ENCODE measurements at regions not wholly inside any gene's neighbourhood (a gene's known extent, or its start where the extent isn't known, plus 50 kb on each side); places are given as distances from the start of the nearest gene placed in this dataset.

GRCh38 chr6:119544325-119545175, 195.0 kb upstream of the MAN1A1 start:
- H3K27ac Mint-ChIP-seq, result no peak overlapping the region
- H3K27ac ChIP-seq (ENCODE audit: low read depth in 1 of 2, low read length in 2 of 2), result no peak overlapping the region
- DNase-seq, result no peak
- H3K9ac ChIP-seq (ENCODE audit: insufficient read depth, low read length, poor library complexity, severe bottlenecking), result no peak overlapping the region
- no peaks in the 10 kb centered on the region for H3K4me1 ChIP-seq (ENCODE audit: control insufficient read depth in 1 of 2, insufficient read depth in 2 of 2, low read length in 2 of 2)
- no peak overlapping the region for H3K4me3 ChIP-seq (replicated peaks in 1 of 3; ENCODE audit: low read depth in 2 of 3, low read length in 3 of 3)
- H3K79me2 ChIP-seq (ENCODE audit: insufficient read depth, low read length), result no peaks in the 10 kb centered on the region
- no peak overlapping the region for H2AFZ ChIP-seq (ENCODE audit: insufficient read depth, low read depth, low read length, poor library complexity, severe bottlenecking)
- H3K4me3 Mint-ChIP-seq, result no peak overlapping the region
- no peaks in the 10 kb centered on the region for H4K20me1 ChIP-seq (ENCODE audit: insufficient read depth, low read length)
- TF ChIP-seq CTCF (IDR thresholded peaks at IDR 0.05), result no peak
- peaks cover 0 to 9% (median 2%) of the 10 kb centered on the region in 7 donors for H3K9me3 Mint-ChIP-seq
- no peaks in the 10 kb centered on the region for H3K27me3 ChIP-seq (ENCODE audit: control insufficient read depth in 2 of 2, insufficient read depth in 2 of 2, low read length in 2 of 2)
- WGBS (ENCODE audit: insufficient coverage), result no CpG with 5 or more reads among the region's 4 CpGs
- no peaks in the 10 kb centered on the region for H3K36me3 Mint-ChIP-seq
- peaks cover 0 to 2% (median 0%) of the 10 kb centered on the region in 3 donors for H3K27me3 Mint-ChIP-seq (ENCODE audit: low read depth in 3 of 3)
- H3K9me3 ChIP-seq (replicated peaks in 1 of 2; ENCODE audit: control insufficient read depth in 1 of 2, insufficient read depth in 1 of 2, low read length in 2 of 2), result peaks cover 0 to 5% of the 10 kb centered on the region in 2 donors
- no peaks in the 10 kb centered on the region for H3K36me3 ChIP-seq (replicated peaks in 1 of 2; ENCODE audit: control insufficient read depth in 1 of 2, insufficient read depth in 2 of 2, low read length in 2 of 2)
- no peak overlapping the region for H3K4me2 ChIP-seq (replicated peaks; ENCODE audit: extremely low read depth, low read length, poor library complexity, severe bottlenecking)
- intact Hi-C loops (cut with micrococcal nuclease), result no loop called here
- H3K4me1 Mint-ChIP-seq, result no peaks in the 10 kb centered on the region

- H3K27me3 ChIP-seq (ENCODE audit: control insufficient read depth in 2 of 2, insufficient read depth in 2 of 2, low read length in 2 of 2), result no peaks in the 10 kb centered on the region
- Mint-ChIP-seq H3K4me1 (no peaks in the 10 kb centered on the region), H3K4me3 (no peak overlapping the region), H3K9me3 (peaks cover 0 to 13% (median 3%) of the 10 kb centered on the region in 7 donors), H3K36me3 (no peaks in the 10 kb centered on the region), H3K27me3 (ENCODE audit: low read depth in 3 of 3) (peaks cover 0 to 2% (median 0%) of the 10 kb centered on the region in 3 donors), H3K27ac (no peak overlapping the region)
- no CpG with 5 or more reads among the region's 2 CpGs for WGBS (ENCODE audit: insufficient coverage)
- H3K9ac ChIP-seq (ENCODE audit: insufficient read depth, low read length, poor library complexity, severe bottlenecking), result no peak overlapping the region
- H3K79me2 ChIP-seq (ENCODE audit: insufficient read depth, low read length), result no peaks in the 10 kb centered on the region
- peaks cover 0 to 11% of the 10 kb centered on the region in 2 donors for H3K9me3 ChIP-seq (replicated peaks in 1 of 2; ENCODE audit: control insufficient read depth in 1 of 2, insufficient read depth in 1 of 2, low read length in 2 of 2)
- no peaks in the 10 kb centered on the region for H3K4me1 ChIP-seq (ENCODE audit: control insufficient read depth in 1 of 2, insufficient read depth in 2 of 2, low read length in 2 of 2)
- H3K27ac ChIP-seq (ENCODE audit: low read depth in 1 of 2, low read length in 2 of 2), result no peak overlapping the region
- TF ChIP-seq CTCF (IDR thresholded peaks at IDR 0.05), result no peak
- H4K20me1 ChIP-seq (ENCODE audit: insufficient read depth, low read length), result no peaks in the 10 kb centered on the region
- H2AFZ ChIP-seq (ENCODE audit: insufficient read depth, low read depth, low read length, poor library complexity, severe bottlenecking), result no peak overlapping the region
- intact Hi-C loops (cut with micrococcal nuclease), result no loop called here
- H3K36me3 ChIP-seq (replicated peaks in 1 of 2; ENCODE audit: control insufficient read depth in 1 of 2, insufficient read depth in 2 of 2, low read length in 2 of 2), result no peaks in the 10 kb centered on the region
- no peak overlapping the region for H3K4me3 ChIP-seq (replicated peaks in 1 of 3; ENCODE audit: low read depth in 2 of 3, low read length in 3 of 3)
- no peak overlapping the region for H3K4me2 ChIP-seq (replicated peaks; ENCODE audit: extremely low read depth, low read length, poor library complexity, severe bottlenecking)
- no peak for DNase-seq
Measured at GRCh38 chr6:119543332-119543731, 193.8 kb upstream of the MAN1A1 start.
